GM12878 (cell line): ENCODE measurements at regions not wholly inside any gene's neighbourhood (a gene's known extent, or its start where the extent isn't known, plus 50 kb on each side); places are given as distances from the start of the nearest gene placed in this dataset.
"Not testable (repeated sequence)": the region's sequence is repeated elsewhere in the genome, so short reads cannot be mapped to it uniquely, and the experiment has no call there.

Experiments
- ATAC-seq: fragments of 200-7000 bp; cut with Tn5 transposase; 3 replicates; pipeline ENCODE4 v1.9.1; 2020; ENCODE audit warnings: mild to moderate bottlenecking, moderate library complexity
- BruUV-seq: library from RNA; stranded (reverse); fragments of 400-500 nt; replicated peaks from 2 replicates; lab custom pipeline; 2021; lab: Mats Ljungman, UMichigan
- CTCF ChIA-PET: fragments of 300-600 bp; sonication (Branson Sonifier 250); formaldehyde crosslinking; extraction: SDS; loops from one replicate; lab custom pipeline; 2021; ENCODE audit warnings: inconsistent platforms; lab: Yijun Ruan, JAX
- POLR2A ChIA-PET: fragments of 350-600 bp; formaldehyde crosslinking; extraction: SDS; loops from one replicate; lab custom pipeline; 2021; ENCODE audit warnings: inconsistent platforms; lab: Charles Lee
- RAD21 ChIA-PET: fragments of 300-600 bp; sonication (Branson Sonifier 250); formaldehyde crosslinking; loops from one replicate; lab custom pipeline; 2023; ENCODE audit warnings: antibody characterized with exemption; ENCODE audit not compliant: unreplicated experiment; lab: Charles Lee
- SMC1A ChIA-PET: fragments of 300-600 bp; sonication (Branson Sonifier 250); formaldehyde crosslinking; loops from one replicate; lab custom pipeline; 2023; ENCODE audit not compliant: unreplicated experiment, uncharacterized antibody; lab: Charles Lee
- DNase-seq: peaks from one replicate; pipeline ENCODE4 v3.0.0-alpha.2; 2011; ENCODE audit warnings: low read depth, low spot score
- FAIRE-seq: peaks from 3 replicates; lab custom pipeline; 2011; peaks lifted over from hg19 to GRCh38; lab: Jason Lieb, UNC
- H2AFZ ChIP-seq: 2 replicates; pipeline ENCODE4 v1.6.0; 2011; ENCODE audit warnings: low read depth, low read length, control low read depth; ENCODE audit not compliant: control insufficient read depth
- H3K27ac ChIP-seq: 2 replicates; pipeline ENCODE4 v1.5.1; 2011; ENCODE audit warnings: control low read depth; ENCODE audit not compliant: control insufficient read depth, insufficient read depth
- H3K27me3 ChIP-seq, 2 experiments: replicated peaks in 1 of 2; 2 replicates each; pipeline versions ENCODE4 v1.6.0 to v1.6.1; 2011; ENCODE audit warnings: low read length in 1 of 2; ENCODE audit not compliant: control insufficient read depth in 2 of 2, insufficient read depth in 2 of 2
- H3K36me3 ChIP-seq, 2 experiments: 2 replicates each; pipeline ENCODE4 v1.5.1; 2011; ENCODE audit warnings: low read length in 1 of 2; ENCODE audit not compliant: control insufficient read depth in 2 of 2, insufficient read depth in 2 of 2
- H3K4me1 ChIP-seq: 2 replicates; pipeline ENCODE4 v1.6.1; 2011; ENCODE audit warnings: mild to moderate bottlenecking, low read length, moderate library complexity, mixed read lengths; ENCODE audit not compliant: control insufficient read depth, insufficient read depth
- H3K4me2 ChIP-seq: 2 replicates; pipeline ENCODE4 v1.6.0; 2011; ENCODE audit warnings: control low read depth; ENCODE audit not compliant: control insufficient read depth, insufficient read depth
- H3K4me3 ChIP-seq: fragments of 200-600 bp; sonication (generic); 2 replicates; pipeline ENCODE4 v1.5.1; 2016
- H3K79me2 ChIP-seq: 2 replicates; pipeline ENCODE4 v1.6.0; 2011; ENCODE audit warnings: low read length; ENCODE audit not compliant: control insufficient read depth, insufficient read depth
- H3K9ac ChIP-seq: 2 replicates; pipeline ENCODE4 v1.8.0; 2011; ENCODE audit warnings: low read length, control low read depth, mixed read lengths; ENCODE audit not compliant: control insufficient read depth, insufficient read depth
- H3K9me3 ChIP-seq: replicated peaks from 3 replicates; pipeline ENCODE4 v1.5.1; 2011; ENCODE audit warnings: mild to moderate bottlenecking, low read length; ENCODE audit not compliant: control insufficient read depth, insufficient read depth
- H4K20me1 ChIP-seq: 2 replicates; pipeline ENCODE4 v1.6.0; 2011; ENCODE audit not compliant: control insufficient read depth, insufficient read depth
- CEBPB ChIP-seq, 2 experiments: fragments of 150-350 bp in 1 of 2; IDR thresholded peaks; 2 replicates each; pipeline ENCODE4 v1.6.1; 2012 to 2014; ENCODE audit warnings: low read depth in 2 of 2, low read length in 2 of 2, borderline replicate concordance in 1 of 2, inconsistent platforms in 1 of 2
- EGR1 ChIP-seq, 2 experiments: IDR thresholded peaks; 1 replicate in 1 of 2; 2 replicates in 1 of 2; pipeline ENCODE4 v1.6.1; 2011 to 2012; ENCODE audit warnings: low read depth in 2 of 2, low read length in 2 of 2, borderline replicate concordance in 1 of 2, mild to moderate bottlenecking in 1 of 2, moderate library complexity in 1 of 2
- HCFC1 ChIP-seq: fragments of 150-350 bp; IDR thresholded peaks from 2 replicates; pipeline ENCODE4 v1.6.1; 2014; ENCODE audit warnings: low read length
- IKZF1 ChIP-seq: fragments of 450-650 bp; conservative IDR thresholded peaks from 2 replicates; pipeline ENCODE4 v1.6.1; 2017; ENCODE audit warnings: antibody characterized with exemption, mild to moderate bottlenecking
- KAT2A ChIP-seq: conservative IDR thresholded peaks from 2 replicates; pipeline ENCODE4 v1.6.1; 2011; ENCODE audit warnings: low read depth, low read length; ENCODE audit not compliant: control insufficient read depth
- NR2C1 ChIP-seq: fragments of 450-650 bp; IDR thresholded peaks from 2 replicates; pipeline ENCODE4 v1.6.1; 2017; ENCODE audit warnings: antibody characterized with exemption, mild to moderate bottlenecking, moderate library complexity
- RAD51 ChIP-seq: fragments of 450-650 bp; IDR thresholded peaks from 2 replicates; pipeline ENCODE4 v1.6.1; 2016; ENCODE audit warnings: moderate library complexity, mild to moderate bottlenecking, inconsistent platforms
- RCOR1 ChIP-seq: conservative IDR thresholded peaks from 2 replicates; pipeline ENCODE4 v1.6.1; 2012; ENCODE audit warnings: low read depth, low read length, improper control_type of control experiment
- ZNF384 ChIP-seq: IDR thresholded peaks from 2 replicates; pipeline ENCODE4 v1.6.1; 2012; ENCODE audit warnings: low read depth, mild to moderate bottlenecking, low read length, improper control_type of control experiment, borderline replicate concordance
- ZNF622 ChIP-seq: fragments of 450-650 bp; IDR thresholded peaks from 2 replicates; pipeline ENCODE4 v1.6.1; 2017; ENCODE audit warnings: mild to moderate bottlenecking, inconsistent platforms
- WGBS: methylation state at CpG from one replicate; pipeline ENCODE4 v1.1.6; 2016; ENCODE audit warnings: low lambda C conversion rate; ENCODE audit not compliant: insufficient replicate concordance, insufficient coverage; ENCODE audit errors: missing lambda C conversion rate; 5-methylcytosine and 5-hydroxymethylcytosine counted together
- in situ Hi-C: fragments of 300-500 bp; cut with MboI; formaldehyde crosslinking; loops from 9 replicates; pipeline ENCODE4 v1.14.3; 2018; ENCODE audit warnings: mixed read lengths
- intact Hi-C: fragments of 100-400 bp; cut with micrococcal nuclease; formaldehyde crosslinking; loops from one replicate; pipeline ENCODE4 v1.14.2; 2022; ENCODE audit not compliant: unreplicated experiment
- TF ChIP-seq, protein P1 (sequence below): fragments of 450-650 bp; IDR thresholded peaks from 2 replicates; pipeline ENCODE4 v1.6.1; 2016; ENCODE audit warnings: mild to moderate bottlenecking, moderate library complexity, borderline replicate concordance
- TF ChIP-seq, protein P2 (sequence below): IDR thresholded peaks from 2 replicates; pipeline ENCODE4 v1.6.1; 2011; ENCODE audit warnings: mild to moderate bottlenecking, low read depth, low read length, moderate library complexity; ENCODE audit not compliant: insufficient replicate concordance

DNA sequence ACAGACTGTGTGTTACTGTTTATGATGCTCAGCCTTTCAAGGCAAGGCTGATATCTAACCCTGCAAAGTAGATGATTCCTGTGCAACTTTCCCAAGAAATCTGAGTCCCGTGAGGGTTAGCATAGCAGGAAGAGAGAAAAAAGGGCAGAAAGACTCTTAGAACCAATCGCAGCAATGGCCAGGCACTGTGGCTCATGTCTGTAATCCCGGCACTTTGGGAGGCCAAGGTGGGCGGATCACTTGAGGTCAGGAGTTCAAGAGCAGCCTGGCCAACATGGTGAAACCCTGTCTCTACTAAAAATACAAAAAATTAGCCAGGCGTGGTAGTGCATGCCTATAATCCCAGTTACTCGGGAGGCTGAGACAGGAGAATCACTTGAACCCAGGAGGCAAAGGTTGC is 124.3 kb upstream of the CDH5 start:
- H3K4me3 ChIP-seq, H3K4me2 ChIP-seq, SMC1A ChIA-PET, CTCF ChIA-PET, in situ Hi-C loops, H3K36me3 ChIP-seq, H3K79me2 ChIP-seq, RAD21 ChIA-PET, H3K27me3 ChIP-seq, H3K4me1 ChIP-seq, H3K9me3 ChIP-seq, H2AFZ ChIP-seq, H3K9ac ChIP-seq, FAIRE-seq, POLR2A ChIA-PET, DNase-seq, BruUV-seq, intact Hi-C loops, H4K20me1 ChIP-seq, H3K27ac ChIP-seq, ATAC-seq: not testable (repeated sequence)
- WGBS = 11% methylated on average over 6 of the region's 6 CpGs

DNA sequence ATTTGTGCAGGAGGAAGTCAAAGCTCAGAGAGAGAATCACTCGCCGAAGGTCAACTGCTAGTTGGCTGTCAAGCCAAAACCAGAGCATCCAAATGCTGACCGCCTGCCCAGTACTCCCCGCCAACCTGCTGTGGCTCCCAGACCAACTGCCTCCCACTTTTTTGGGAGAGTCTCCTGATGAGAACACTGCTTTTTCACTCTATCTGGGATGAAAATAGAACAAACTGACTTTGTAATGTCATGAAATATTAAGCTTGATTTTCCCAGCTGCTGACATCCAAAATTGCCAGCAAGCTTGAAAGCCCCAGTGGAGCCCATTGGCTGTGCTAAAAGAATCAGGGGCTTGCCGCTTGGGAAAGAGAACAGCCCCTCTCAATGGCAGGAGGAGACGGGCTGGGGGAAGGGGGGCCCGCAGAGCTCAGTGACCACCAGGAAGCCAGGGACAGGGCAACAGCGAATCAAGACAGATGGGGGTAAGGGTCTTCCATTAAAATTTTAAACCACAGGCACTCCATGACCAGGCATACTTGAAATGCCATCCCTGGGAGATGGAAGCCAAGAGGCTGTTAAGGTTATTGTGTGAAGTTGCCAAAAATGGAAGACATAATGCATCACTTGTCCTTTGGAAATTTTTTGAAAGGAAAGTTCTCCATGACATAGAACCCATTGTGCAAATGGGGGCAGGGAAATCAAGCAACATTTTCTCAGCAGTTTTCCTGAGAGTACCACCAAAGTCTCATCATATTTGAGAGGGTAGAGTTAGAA is 125.7 kb upstream of the CDH5 start:
- RAD21 ChIA-PET = no interaction called here
- Histone ChIP-seq H2AFZ (no peak overlapping the region), H3K27ac (no peak overlapping the region), H3K27me3 (no peaks in the 10 kb centered on the region; a peak in 1 of 4 replicates), H3K4me2 (no peak overlapping the region), H4K20me1 (no peaks in the 10 kb centered on the region), H3K9me3 (no peaks in the 10 kb centered on the region), H3K9ac (no peak overlapping the region), H3K4me3 (no peak overlapping the region), H3K79me2 (no peaks in the 10 kb centered on the region), H3K4me1 (no peaks in the 10 kb centered on the region), H3K36me3 (no peaks in the 10 kb centered on the region)
- POLR2A ChIA-PET = no interaction called here
- ATAC-seq = no peak
- in situ Hi-C loops (no loop called here), intact Hi-C loops (no loop called here)
- CTCF ChIA-PET = no interaction called here
- SMC1A ChIA-PET = no interaction called here
- no peak for DNase-seq
- WGBS = 26% methylated on average over 8 of the region's 8 CpGs
- FAIRE-seq = no peak
- BruUV-seq = no TSS peak
- TF ChIP-seq ZNF622 = no peak
- no peak for TF ChIP-seq KAT2A
- no peak for TF ChIP-seq CEBPB (IDR thresholded peaks at IDR 0.05; ENCODE audit: borderline replicate concordance in 1 of 2, low read depth in 2 of 2, low read length in 2 of 2)
- TF ChIP-seq NR2C1 = no peak
- TF ChIP-seq RAD51 = no peak
- TF ChIP-seq, protein P1, sequence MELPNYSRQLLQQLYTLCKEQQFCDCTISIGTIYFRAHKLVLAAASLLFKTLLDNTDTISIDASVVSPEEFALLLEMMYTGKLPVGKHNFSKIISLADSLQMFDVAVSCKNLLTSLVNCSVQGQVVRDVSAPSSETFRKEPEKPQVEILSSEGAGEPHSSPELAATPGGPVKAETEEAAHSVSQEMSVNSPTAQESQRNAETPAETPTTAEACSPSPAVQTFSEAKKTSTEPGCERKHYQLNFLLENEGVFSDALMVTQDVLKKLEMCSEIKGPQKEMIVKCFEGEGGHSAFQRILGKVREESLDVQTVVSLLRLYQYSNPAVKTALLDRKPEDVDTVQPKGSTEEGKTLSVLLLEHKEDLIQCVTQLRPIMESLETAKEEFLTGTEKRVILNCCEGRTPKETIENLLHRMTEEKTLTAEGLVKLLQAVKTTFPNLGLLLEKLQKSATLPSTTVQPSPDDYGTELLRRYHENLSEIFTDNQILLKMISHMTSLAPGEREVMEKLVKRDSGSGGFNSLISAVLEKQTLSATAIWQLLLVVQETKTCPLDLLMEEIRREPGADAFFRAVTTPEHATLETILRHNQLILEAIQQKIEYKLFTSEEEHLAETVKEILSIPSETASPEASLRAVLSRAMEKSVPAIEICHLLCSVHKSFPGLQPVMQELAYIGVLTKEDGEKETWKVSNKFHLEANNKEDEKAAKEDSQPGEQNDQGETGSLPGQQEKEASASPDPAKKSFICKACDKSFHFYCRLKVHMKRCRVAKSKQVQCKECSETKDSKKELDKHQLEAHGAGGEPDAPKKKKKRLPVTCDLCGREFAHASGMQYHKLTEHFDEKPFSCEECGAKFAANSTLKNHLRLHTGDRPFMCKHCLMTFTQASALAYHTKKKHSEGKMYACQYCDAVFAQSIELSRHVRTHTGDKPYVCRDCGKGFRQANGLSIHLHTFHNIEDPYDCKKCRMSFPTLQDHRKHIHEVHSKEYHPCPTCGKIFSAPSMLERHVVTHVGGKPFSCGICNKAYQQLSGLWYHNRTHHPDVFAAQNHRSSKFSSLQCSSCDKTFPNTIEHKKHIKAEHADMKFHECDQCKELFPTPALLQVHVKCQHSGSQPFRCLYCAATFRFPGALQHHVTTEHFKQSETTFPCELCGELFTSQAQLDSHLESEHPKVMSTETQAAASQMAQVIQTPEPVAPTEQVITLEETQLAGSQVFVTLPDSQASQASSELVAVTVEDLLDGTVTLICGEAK = no peak
- TF ChIP-seq ZNF384 = no peak
- TF ChIP-seq, protein P2, sequence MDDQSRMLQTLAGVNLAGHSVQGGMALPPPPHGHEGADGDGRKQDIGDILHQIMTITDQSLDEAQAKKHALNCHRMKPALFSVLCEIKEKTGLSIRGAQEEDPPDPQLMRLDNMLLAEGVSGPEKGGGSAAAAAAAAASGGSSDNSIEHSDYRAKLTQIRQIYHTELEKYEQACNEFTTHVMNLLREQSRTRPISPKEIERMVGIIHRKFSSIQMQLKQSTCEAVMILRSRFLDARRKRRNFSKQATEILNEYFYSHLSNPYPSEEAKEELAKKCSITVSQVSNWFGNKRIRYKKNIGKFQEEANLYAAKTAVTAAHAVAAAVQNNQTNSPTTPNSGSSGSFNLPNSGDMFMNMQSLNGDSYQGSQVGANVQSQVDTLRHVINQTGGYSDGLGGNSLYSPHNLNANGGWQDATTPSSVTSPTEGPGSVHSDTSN = no peak
- no peak for TF ChIP-seq HCFC1
- TF ChIP-seq EGR1 (IDR thresholded peaks at IDR 0.05; ENCODE audit: borderline replicate concordance in 1 of 2, low read depth in 2 of 2, low read length in 2 of 2) = no peak
- no peak for TF ChIP-seq RCOR1
- TF ChIP-seq IKZF1 = no peak
